ENCODE measurements at regions not wholly inside any gene's neighbourhood (a gene's known extent, or its start where the extent isn't known, plus 50 kb on each side); places are given as distances from the start of the nearest gene placed in this dataset.
"Not testable (repeated sequence)": the region's sequence is repeated elsewhere in the genome, so short reads cannot be mapped to it uniquely, and the experiment has no call there.

GRCh38 chrX:135651647-135652295 is 61.7 kb upstream of the CT45A1 start:
- no peak for DNase-seq (ENCODE audit: low read depth)
- TF ChIP-seq CTCF (IDR thresholded peaks at IDR 0.05; ENCODE audit: low read depth, low read length, missing control alignments): no peak
- no peak overlapping the region for H3K4me3 ChIP-seq (ENCODE audit: low read depth, low read length)

- no peak for TF ChIP-seq CTCF (IDR thresholded peaks at IDR 0.05; ENCODE audit: low read depth, low read length, missing control alignments)
- H3K4me3 ChIP-seq (ENCODE audit: low read depth, low read length): no peak overlapping the region
- no peak for DNase-seq (ENCODE audit: low read depth)
These were observed 60.8 kb upstream of the CT45A1 start for GRCh38 chrX:135652602-135653001.

- DNase-seq (ENCODE audit: low read depth); H3K4me3 ChIP-seq (ENCODE audit: low read depth, low read length): not testable (repeated sequence)
These were observed 55.3 kb upstream of the CT45A1 start for GRCh38 chrX:135657952-135658654.

All from GM12864 (cell line).